Heart right ventricle (tissue), 16 donors: ENCODE measurements at regions not wholly inside any gene's neighbourhood (a gene's known extent, or its start where the extent isn't known, plus 50 kb on each side); places are given as distances from the start of the nearest gene placed in this dataset.

ENCODE experiments used
- ATAC-seq, 8 donors: fragments of 200-7000 bp; cut with Tn5 transposase; one replicate each; pipeline ENCODE4 v1.9.1; 2020; ENCODE audit warnings: mild to moderate bottlenecking in 8 of 8, moderate library complexity in 8 of 8, moderate number of reproducible peaks in 1 of 8
- DNase-seq, 2 donors: peaks; one replicate each; pipeline ENCODE4 v3.0.0-alpha.2; 2020
- H3K27ac ChIP-seq, 10 donors: fragments of 200-600 bp; sonication (generic) in 2 of 10; one replicate each; pipeline versions ENCODE4 v1.5.0 to v1.8.0; 2020 to 2022; ENCODE audit warnings: mild to moderate bottlenecking in 3 of 10
- H3K27me3 ChIP-seq, 7 donors: fragments of 200-600 bp; one replicate each; pipeline ENCODE4 v1.8.0; 2021 to 2022; ENCODE audit warnings: mild to moderate bottlenecking in 2 of 7
- H3K36me3 ChIP-seq, 9 donors: fragments of 200-600 bp; sonication (generic) in 1 of 9; one replicate each; pipeline versions ENCODE4 v1.5.0 to v1.8.0; 2020 to 2022; ENCODE audit warnings: mild to moderate bottlenecking in 2 of 9
- H3K4me1 ChIP-seq, 9 donors: fragments of 200-600 bp; sonication (generic) in 1 of 9; one replicate each; pipeline versions ENCODE4 v1.5.0 to v1.8.0; 2020 to 2022; ENCODE audit warnings: mild to moderate bottlenecking in 4 of 9
- H3K4me3 ChIP-seq, 10 donors: fragments of 200-600 bp; sonication (generic) in 2 of 10; one replicate each; pipeline versions ENCODE4 v1.5.0 to v1.8.0; 2020 to 2022; ENCODE audit warnings: mild to moderate bottlenecking in 7 of 10, moderate library complexity in 2 of 10
- H3K9me3 ChIP-seq, 11 donors: fragments of 200-600 bp in 10 of 11; sonication (generic) in 2 of 11; one replicate each; pipeline versions ENCODE4 v1.5.0 to v1.8.0; 2013 to 2022; ENCODE audit warnings: mild to moderate bottlenecking in 2 of 11, control low read depth in 1 of 11, moderate library complexity in 1 of 11
- WGBS, 2 donors: extraction: QIAGEN DNeasy Blood & Tissue Kit; methylation state at CpG; one replicate each; pipeline ENCODE4 v1.1.7; 2013; ENCODE audit warnings: inconsistent platforms in 1 of 2; 5-methylcytosine and 5-hydroxymethylcytosine counted together
- intact Hi-C, 10 donors: fragments of 100-400 bp; cut with DNase I; formaldehyde crosslinking; loops; one replicate each; pipeline versions ENCODE4 v1.11.1 to v1.14.2; 2022
- TF ChIP-seq, protein P1 (sequence below), 9 donors: fragments of 200-600 bp; sonication (generic) in 2 of 9; IDR thresholded peaks; one replicate each; pipeline versions ENCODE4 v1.5.0 to v1.8.0; 2021 to 2022; ENCODE audit warnings: antibody characterized with exemption in 9 of 9, mild to moderate bottlenecking in 5 of 9, moderate library complexity in 1 of 9
- donor health status: Arrhythmogenic right ventricular cardiomyopathy.
- donor health status: ischemic (EF 13 %, LVEDD 7.1; RV severe dilation, severe dysfunction).
- donor health status: healthy with polysubstance abuse.
- donor health status: DM: no; HTN: yes; CAD: no.
- donor health status: DM: no; HTN: no; CAD: no.
- donor health status: ischemic (EF 25% LVEDD 6.9; RV normal size, moderate dysfunction).
- donor health status: ischemic (EF 25% LVEDD 5.7; RV mildly dilated, moderate dysfunction).
- donor health status: healthy.
- donor health status: DM: yes; HTN: yes; CAD: no.
- donor health status: Ischemic cardiomyopathy.
- donor health status: ischemic (EF 35%, LVEDD 5.7; RV mildly dilated, moderate dysfunction).
- donor health status: nonischemic (EF 11% LVEDD 7.7; RV severe dilation, severe dysfunction).
- donor health status: DM: yes; HTN: yes; CAD: no.
- donor health status: PGD.
- donor health status: ischemic (EF 29% LVEDD 5.4; RV normal size, mild dysfunction).
- donor health status: nonischemic (EF 23%, LVEDD 6.1; RV moderate dilation, normal function).

DNA sequence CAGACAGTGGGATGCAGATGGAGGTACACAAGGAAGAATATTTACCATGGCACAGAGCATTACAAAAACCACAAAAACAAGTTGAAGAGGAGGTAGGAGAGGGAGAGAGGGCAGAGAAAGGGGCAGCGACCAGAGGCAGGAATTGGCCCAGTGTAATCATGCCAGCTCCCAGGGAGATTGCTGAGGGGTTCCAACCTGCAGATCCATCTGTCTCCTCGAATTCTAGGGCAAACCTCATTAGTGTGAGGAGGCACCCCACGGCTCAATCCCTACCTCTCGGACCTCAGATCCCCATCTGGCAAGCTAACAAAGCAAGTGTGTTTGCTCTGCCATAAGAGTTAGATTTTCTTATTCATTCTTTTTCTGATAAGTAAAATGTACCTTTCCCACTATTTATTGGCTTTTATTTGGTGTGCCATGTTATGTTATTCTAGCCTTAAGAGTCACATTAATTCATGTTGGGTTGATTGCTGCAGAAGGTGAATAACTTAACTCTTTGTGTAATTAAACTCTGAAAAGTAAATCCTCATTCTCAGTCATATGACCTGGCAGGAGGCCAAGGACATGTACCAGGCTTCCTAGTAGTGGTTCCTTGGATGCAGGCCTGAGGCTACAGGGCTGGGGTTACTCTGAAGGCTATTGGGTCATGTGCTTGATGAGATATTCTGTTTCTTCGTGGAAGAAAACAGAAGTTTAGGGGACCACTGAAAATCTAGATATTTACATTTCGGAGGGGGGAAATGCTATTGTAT is 315.2 kb upstream of the ATP10B start:
- no peaks in the 10 kb centered on the region for H3K36me3 ChIP-seq
- DNase-seq (no peak), ATAC-seq (no peak)
- TF ChIP-seq, protein P1, sequence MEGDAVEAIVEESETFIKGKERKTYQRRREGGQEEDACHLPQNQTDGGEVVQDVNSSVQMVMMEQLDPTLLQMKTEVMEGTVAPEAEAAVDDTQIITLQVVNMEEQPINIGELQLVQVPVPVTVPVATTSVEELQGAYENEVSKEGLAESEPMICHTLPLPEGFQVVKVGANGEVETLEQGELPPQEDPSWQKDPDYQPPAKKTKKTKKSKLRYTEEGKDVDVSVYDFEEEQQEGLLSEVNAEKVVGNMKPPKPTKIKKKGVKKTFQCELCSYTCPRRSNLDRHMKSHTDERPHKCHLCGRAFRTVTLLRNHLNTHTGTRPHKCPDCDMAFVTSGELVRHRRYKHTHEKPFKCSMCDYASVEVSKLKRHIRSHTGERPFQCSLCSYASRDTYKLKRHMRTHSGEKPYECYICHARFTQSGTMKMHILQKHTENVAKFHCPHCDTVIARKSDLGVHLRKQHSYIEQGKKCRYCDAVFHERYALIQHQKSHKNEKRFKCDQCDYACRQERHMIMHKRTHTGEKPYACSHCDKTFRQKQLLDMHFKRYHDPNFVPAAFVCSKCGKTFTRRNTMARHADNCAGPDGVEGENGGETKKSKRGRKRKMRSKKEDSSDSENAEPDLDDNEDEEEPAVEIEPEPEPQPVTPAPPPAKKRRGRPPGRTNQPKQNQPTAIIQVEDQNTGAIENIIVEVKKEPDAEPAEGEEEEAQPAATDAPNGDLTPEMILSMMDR (IDR thresholded peaks at IDR 0.05) = no peak
- 78 to 86% methylated on average over 6 of the region's 6 CpGs for WGBS, 2 donors
- no peaks in the 10 kb centered on the region for H3K4me1 ChIP-seq
- H3K9me3 ChIP-seq = peaks cover 0 to 6% (median 0%) of the 10 kb centered on the region in 11 donors
- no peaks in the 10 kb centered on the region for H3K27me3 ChIP-seq
- H3K4me3 ChIP-seq = no peak overlapping the region
- intact Hi-C loops = no loop called here
- H3K27ac ChIP-seq = no peak overlapping the region

DNA sequence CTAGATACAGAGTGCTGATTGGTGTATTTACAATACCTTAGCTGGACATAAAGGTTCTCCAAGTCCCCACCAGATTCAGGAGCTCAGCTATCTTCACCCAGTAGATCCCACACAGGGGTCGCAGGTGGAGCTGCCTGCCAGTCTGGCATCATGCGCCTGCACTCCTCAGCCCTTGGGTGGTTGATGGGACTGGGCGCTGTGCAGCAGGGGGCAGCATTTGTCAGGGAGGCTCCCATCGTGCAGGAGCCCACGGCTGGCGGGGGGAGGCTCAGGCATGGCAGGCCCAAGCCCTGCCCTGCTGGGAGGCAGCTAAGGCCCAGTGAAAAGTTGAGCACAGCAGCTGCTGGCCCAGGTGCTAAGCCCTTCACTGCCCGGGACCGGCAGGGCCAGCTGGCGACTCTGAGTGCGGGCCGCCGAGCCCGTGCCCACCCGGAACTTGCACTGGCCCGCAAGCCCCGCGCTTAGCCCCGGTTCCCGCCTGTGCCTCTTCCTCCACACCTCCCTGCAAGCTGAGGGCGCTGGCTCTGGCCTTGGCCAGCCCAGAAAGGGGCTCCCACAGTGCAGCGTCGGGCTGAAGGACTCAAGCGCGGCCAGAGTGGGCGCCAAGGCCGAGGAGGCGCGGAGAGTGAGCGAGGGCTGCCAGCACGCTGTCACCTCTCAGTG is 314.1 kb upstream of the ATP10B start:
- Histone ChIP-seq H3K27ac (no peak overlapping the region), H3K36me3 (no peaks in the 10 kb centered on the region), H3K9me3 (peaks cover 0 to 6% (median 0%) of the 10 kb centered on the region in 11 donors), H3K4me1 (no peaks in the 10 kb centered on the region), H3K4me3 (no peak overlapping the region), H3K27me3 (no peaks in the 10 kb centered on the region)
- intact Hi-C loops = no loop called here
- 95 to 97% methylated on average over 30 of the region's 30 CpGs for WGBS, 2 donors
- ATAC-seq (no peak), DNase-seq (no peak)
- TF ChIP-seq, protein P1 (IDR thresholded peaks at IDR 0.05) = no peak

- WGBS, 2 donors = 50 to 53% methylated on average over 2 of the region's 2 CpGs
Measured at GRCh38 chr5:161157925-161158324, 305.9 kb upstream of the ATP10B start.

DNA sequence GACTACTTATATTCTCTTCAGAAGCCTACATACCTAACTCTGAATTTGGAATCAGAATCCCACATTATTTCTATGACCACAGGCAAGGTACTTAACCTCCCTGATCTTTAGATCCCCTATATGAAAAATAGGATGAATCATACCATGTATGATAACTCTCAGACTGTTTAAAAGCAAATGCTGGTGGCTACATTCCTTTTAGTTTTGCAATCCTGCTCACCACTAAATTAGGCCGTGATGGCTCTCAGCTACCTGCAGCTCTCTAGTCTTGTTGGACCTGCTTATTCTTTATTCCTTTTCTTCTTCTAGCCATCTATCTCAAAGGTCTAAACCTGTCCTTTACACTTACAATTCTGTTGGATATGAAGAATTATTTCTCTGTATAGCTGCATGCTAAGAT is 303.4 kb upstream of the ATP10B start:
- intact Hi-C loops = no loop called here
- no peak overlapping the region for H3K4me3 ChIP-seq
- peaks cover 0 to 3% (median 0%) of the 10 kb centered on the region in 11 donors for H3K9me3 ChIP-seq
- no peak for DNase-seq
- WGBS, 2 donors = 83 to 92% methylated on average over 1 of the region's 1 CpG
- no peaks in the 10 kb centered on the region for H3K36me3 ChIP-seq
- H3K27ac ChIP-seq = no peak overlapping the region
- no peak for ATAC-seq
- no peaks in the 10 kb centered on the region for H3K27me3 ChIP-seq
- no peaks in the 10 kb centered on the region for H3K4me1 ChIP-seq
- TF ChIP-seq, protein P1 (IDR thresholded peaks at IDR 0.05) = no peak

More at GRCh38 chr5:161157925-161158324, 305.9 kb upstream of the ATP10B start:
- Histone ChIP-seq H3K9me3 (peaks cover 0 to 3% (median 0%) of the 10 kb centered on the region in 11 donors), H3K4me1 (no peaks in the 10 kb centered on the region), H3K27ac (no peak overlapping the region), H3K27me3 (no peaks in the 10 kb centered on the region), H3K36me3 (no peaks in the 10 kb centered on the region), H3K4me3 (no peak overlapping the region)
- ATAC-seq = no peak
- TF ChIP-seq, protein P1 (IDR thresholded peaks at IDR 0.05) = no peak
- DNase-seq = no peak
- intact Hi-C loops = no loop called here
